ENCODE measurements at regions not wholly inside any gene's neighbourhood (a gene's known extent, or its start where the extent isn't known, plus 50 kb on each side); places are given as distances from the start of the nearest gene placed in this dataset.

DNA sequence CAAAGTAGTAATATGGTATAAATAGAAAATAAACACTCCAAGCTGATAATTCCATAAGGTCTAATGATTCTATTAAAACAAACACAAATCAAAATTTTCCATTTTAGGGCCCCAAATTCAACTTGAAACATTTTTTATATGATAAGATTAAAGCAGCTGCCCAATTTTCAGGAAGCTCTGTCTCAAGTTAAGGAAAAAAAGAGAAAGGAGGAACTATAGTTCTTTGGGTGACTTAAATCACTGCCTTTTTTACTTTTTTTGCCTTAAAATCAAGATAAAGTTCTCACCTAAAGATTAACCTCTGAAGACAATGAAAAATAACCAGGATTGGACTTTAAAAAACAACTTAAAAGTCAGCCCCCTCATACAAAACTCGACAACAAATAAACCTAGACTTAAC, 76.0 kb upstream of the IFNE start (continued):
- no peak for TF ChIP-seq ZBTB49 (CRISPR knock-in tag; IDR thresholded peaks at IDR 0.05; ENCODE audit: borderline replicate concordance)
- no peak for TF ChIP-seq FOXP1 (IDR thresholded peaks at IDR 0.05)
- no peak for TF ChIP-seq FOXP1 (CRISPR knock-in tag; IDR thresholded peaks at IDR 0.05)
- TF ChIP-seq ZSCAN20 (CRISPR knock-in tag; IDR thresholded peaks at IDR 0.05; ENCODE audit: borderline replicate concordance), result no peak
- no peak for TF ChIP-seq ELF4 (CRISPR knock-in tag; IDR thresholded peaks at IDR 0.05; ENCODE audit: borderline replicate concordance)
- no peak for TF ChIP-seq ZNF639 (CRISPR knock-in tag; conservative IDR thresholded peaks at IDR 0.05)
- TF ChIP-seq ZFP62 (CRISPR knock-in tag; IDR thresholded peaks at IDR 0.05), result no peak
- TF ChIP-seq KDM1A (CRISPR knock-in tag; IDR thresholded peaks at IDR 0.05), result no peak
- TF ChIP-seq ZBTB25 (CRISPR knock-in tag; IDR thresholded peaks at IDR 0.05), result no peak
- TF ChIP-seq ZKSCAN1 (IDR thresholded peaks at IDR 0.05; ENCODE audit: low read length), result no peak
- TF ChIP-seq ZNF569 (CRISPR knock-in tag; IDR thresholded peaks at IDR 0.05; ENCODE audit: borderline replicate concordance), result no peak

Data from HepG2 (cell line).